Limb (tissue), 2 donors: ENCODE measurements at regions not wholly inside any gene's neighbourhood (a gene's known extent, or its start where the extent isn't known, plus 50 kb on each side); places are given as distances from the start of the nearest gene placed in this dataset.
"Not testable (repeated sequence)": the region's sequence is repeated elsewhere in the genome, so short reads cannot be mapped to it uniquely, and the experiment has no call there.

Experiments used
- DNase-seq, 2 donors: peaks; one replicate each; pipeline ENCODE4 v3.0.0-alpha.2; 2016; ENCODE audit errors: extremely low spot score in 2 of 2

DNA sequence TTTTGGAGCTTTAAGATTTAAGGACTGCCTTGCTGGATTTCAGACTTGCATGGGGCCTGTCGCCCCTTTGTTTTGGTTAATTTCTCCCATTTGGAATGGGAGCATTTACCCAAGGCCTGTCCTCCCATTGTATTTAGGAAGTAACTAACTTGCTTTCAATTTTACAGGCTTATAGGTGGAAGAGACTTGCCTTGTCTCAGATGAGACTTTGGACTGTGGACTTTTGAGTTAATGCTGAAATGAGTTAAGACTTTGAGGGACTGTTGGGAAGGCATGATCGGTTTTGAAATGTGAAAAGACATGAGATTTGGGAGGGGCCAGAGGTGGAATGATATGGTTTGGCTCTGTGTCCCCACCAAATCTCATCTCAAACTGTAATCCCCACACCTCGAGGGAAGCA, 56.5 kb upstream of the TNFSF10 start:
- DNase-seq = not testable (repeated sequence)

- DNase-seq = not testable (repeated sequence)
Measured at GRCh38 chr3:172578714-172579113, 55.5 kb upstream of the TNFSF10 start.

DNA sequence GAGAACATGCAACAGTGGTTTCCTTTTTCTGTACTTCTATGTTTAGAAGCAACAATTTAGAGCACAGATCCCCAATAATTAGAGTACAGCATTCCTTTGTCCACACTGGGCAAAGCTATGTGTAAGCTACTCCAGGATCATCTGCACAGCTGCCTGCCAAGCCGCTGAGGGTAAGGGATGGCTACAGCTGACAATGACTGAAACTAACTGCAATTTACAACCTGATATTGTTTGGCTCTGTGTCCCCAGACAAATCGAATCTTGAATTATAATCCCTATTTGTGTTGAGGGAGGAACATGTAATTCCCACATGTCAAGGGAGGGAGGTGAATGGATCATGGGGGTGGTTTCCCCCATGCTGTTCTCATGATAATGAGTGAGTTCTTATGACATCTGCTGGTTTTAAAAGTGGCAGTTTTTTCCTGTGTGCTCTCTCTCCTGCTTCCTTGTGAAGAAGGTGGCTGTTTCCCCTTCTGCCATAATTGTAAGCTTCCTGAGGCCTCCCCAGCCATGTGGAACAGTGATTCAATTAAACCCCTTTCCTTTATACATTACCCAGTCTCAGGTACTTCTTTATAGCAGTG, 54.8 kb upstream of the TNFSF10 start:
- DNase-seq = peak in 1 of 2 donors; percentile 36

DNA sequence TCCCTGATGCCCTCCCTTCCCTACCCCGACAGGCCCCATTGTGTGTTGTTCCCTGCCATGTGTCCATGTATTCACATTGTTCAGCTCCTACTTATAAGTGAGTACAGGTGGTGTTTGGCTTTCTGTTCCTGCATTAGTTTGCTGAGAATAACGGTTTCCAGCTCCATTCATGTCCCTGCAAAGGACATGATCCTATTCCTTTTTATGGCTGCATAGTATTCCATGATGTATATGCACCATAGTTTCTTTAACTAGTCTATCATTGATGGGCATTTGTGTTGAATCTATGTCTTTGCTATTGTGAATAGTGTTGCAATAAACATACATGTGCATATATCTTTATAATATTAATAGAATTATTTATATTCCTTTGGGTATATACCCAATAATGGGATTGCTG, 52.1 kb upstream of the TNFSF10 start:
- DNase-seq = no peak

DNA sequence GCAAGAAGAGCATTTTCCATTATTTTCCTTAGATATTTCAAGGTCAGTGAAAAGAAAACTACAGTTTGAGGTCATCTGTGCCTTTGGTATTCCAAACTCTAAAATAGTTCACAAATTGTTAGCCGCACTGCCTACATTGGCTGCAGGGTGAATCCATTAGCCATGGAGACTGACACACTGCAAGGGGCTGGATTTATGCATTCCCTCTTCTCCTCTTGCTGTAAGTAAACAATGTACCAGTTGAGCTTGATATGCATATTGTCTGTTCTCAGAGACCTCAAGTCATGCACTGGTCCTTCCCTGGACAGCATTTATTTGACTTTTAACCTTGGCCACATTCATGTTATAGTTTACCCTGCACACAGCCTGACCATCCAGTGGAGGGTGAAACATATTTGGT, 50.2 kb upstream of the TNFSF10 start:
- DNase-seq = no peak
